Sigmoid colon (tissue), 4 donors: ENCODE measurements at regions not wholly inside any gene's neighbourhood (a gene's known extent, or its start where the extent isn't known, plus 50 kb on each side); places are given as distances from the start of the nearest gene placed in this dataset.

Experiments
- EP300 ChIP-seq, 4 donors: sonication (generic); formaldehyde crosslinking; IDR thresholded peaks; one replicate each; pipeline ENCODE4 v1.6.1; 2017; ENCODE audit warnings: antibody characterized with exemption in 4 of 4
- POLR2A ChIP-seq, 2 donors: fragments of 450-650 bp; IDR thresholded peaks; one replicate each; pipeline ENCODE4 v1.6.1; 2016; ENCODE audit warnings: antibody characterized with exemption in 2 of 2, mild to moderate bottlenecking in 2 of 2, moderate library complexity in 2 of 2
- POLR2AphosphoS5 ChIP-seq, 4 donors: sonication (generic); formaldehyde crosslinking; IDR thresholded peaks; one replicate each; pipeline ENCODE4 v1.6.1; 2017; ENCODE audit warnings: antibody characterized with exemption in 4 of 4
- TF ChIP-seq, protein P1 (sequence below), 4 experiments: fragments of 450-650 bp in 3 of 4; fragments of 200-600 bp in 1 of 4; IDR thresholded peaks; one replicate each; pipeline ENCODE4 v1.5.1; 2016 to 2019; ENCODE audit warnings: antibody characterized with exemption in 4 of 4, mild to moderate bottlenecking in 3 of 4, moderate library complexity in 2 of 4

GRCh38 chr13:62502588-62502987, 1086.9 kb upstream of the PCDH20 start:
- TF ChIP-seq, protein P1, sequence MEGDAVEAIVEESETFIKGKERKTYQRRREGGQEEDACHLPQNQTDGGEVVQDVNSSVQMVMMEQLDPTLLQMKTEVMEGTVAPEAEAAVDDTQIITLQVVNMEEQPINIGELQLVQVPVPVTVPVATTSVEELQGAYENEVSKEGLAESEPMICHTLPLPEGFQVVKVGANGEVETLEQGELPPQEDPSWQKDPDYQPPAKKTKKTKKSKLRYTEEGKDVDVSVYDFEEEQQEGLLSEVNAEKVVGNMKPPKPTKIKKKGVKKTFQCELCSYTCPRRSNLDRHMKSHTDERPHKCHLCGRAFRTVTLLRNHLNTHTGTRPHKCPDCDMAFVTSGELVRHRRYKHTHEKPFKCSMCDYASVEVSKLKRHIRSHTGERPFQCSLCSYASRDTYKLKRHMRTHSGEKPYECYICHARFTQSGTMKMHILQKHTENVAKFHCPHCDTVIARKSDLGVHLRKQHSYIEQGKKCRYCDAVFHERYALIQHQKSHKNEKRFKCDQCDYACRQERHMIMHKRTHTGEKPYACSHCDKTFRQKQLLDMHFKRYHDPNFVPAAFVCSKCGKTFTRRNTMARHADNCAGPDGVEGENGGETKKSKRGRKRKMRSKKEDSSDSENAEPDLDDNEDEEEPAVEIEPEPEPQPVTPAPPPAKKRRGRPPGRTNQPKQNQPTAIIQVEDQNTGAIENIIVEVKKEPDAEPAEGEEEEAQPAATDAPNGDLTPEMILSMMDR (IDR thresholded peaks at IDR 0.05) = no peak
- no peak for TF ChIP-seq POLR2A (IDR thresholded peaks at IDR 0.05)
- no peak for TF ChIP-seq EP300 (IDR thresholded peaks at IDR 0.05)
- no peak for TF ChIP-seq POLR2AphosphoS5 (IDR thresholded peaks at IDR 0.05)
